HEK293 (cell line): ENCODE measurements at regions not wholly inside any gene's neighbourhood (a gene's known extent, or its start where the extent isn't known, plus 50 kb on each side); places are given as distances from the start of the nearest gene placed in this dataset.

Experiments
- KLF1 ChIP-seq: fragments of 450-650 bp; formaldehyde crosslinking; IDR thresholded peaks from 2 replicates; pipeline ENCODE4 v1.5.1; 2016; ENCODE audit warnings: missing biosample characterization, missing genetic modification characterization
- ZBTB1 ChIP-seq: fragments of 450-650 bp; formaldehyde crosslinking; IDR thresholded peaks from 2 replicates; pipeline ENCODE4 v1.5.1; 2016; ENCODE audit warnings: missing biosample characterization, missing genetic modification characterization
- ZNF175 ChIP-seq: fragments of 450-650 bp; formaldehyde crosslinking; IDR thresholded peaks from 2 replicates; pipeline ENCODE4 v1.5.1; 2016; ENCODE audit warnings: missing biosample characterization, missing genetic modification characterization
- ZNF202 ChIP-seq: fragments of 450-650 bp; formaldehyde crosslinking; IDR thresholded peaks from 2 replicates; pipeline ENCODE4 v1.5.1; 2016; ENCODE audit warnings: missing biosample characterization, missing genetic modification characterization, borderline replicate concordance
- ZNF24 ChIP-seq: fragments of 450-650 bp; formaldehyde crosslinking; IDR thresholded peaks from 2 replicates; pipeline ENCODE4 v1.5.1; 2016; ENCODE audit warnings: missing biosample characterization, missing genetic modification characterization
- ZNF449 ChIP-seq: fragments of 450-650 bp; formaldehyde crosslinking; IDR thresholded peaks from 2 replicates; pipeline ENCODE4 v1.5.1; 2017; ENCODE audit warnings: missing biosample characterization, mild to moderate bottlenecking, missing genetic modification characterization, moderate library complexity
- ZNF510 ChIP-seq: fragments of 450-650 bp; formaldehyde crosslinking; IDR thresholded peaks from 2 replicates; pipeline ENCODE4 v1.5.1; 2018; ENCODE audit warnings: mild to moderate bottlenecking, missing genetic modification characterization, missing biosample characterization; ENCODE audit not compliant: insufficient replicate concordance
- ZNF571 ChIP-seq: fragments of 450-650 bp; formaldehyde crosslinking; IDR thresholded peaks from 2 replicates; pipeline ENCODE4 v1.5.0; 2017; ENCODE audit warnings: missing biosample characterization, missing genetic modification characterization
- ZNF639 ChIP-seq: fragments of 450-650 bp; formaldehyde crosslinking; IDR thresholded peaks from 2 replicates; pipeline ENCODE4 v1.5.1; 2016; ENCODE audit warnings: missing biosample characterization, missing genetic modification characterization
- TF ChIP-seq, protein P1 (sequence below): fragments of 450-650 bp; formaldehyde crosslinking; IDR thresholded peaks from 2 replicates; pipeline ENCODE4 v1.5.1; 2016; ENCODE audit warnings: missing biosample characterization, missing genetic modification characterization
- TF ChIP-seq, protein P2 (sequence below): fragments of 450-650 bp; formaldehyde crosslinking; IDR thresholded peaks from 2 replicates; pipeline ENCODE4 v1.5.1; 2016; ENCODE audit warnings: missing biosample characterization, missing genetic modification characterization

- TF ChIP-seq ZNF510 (tag by site-specific recombination), result no peak
- no peak for TF ChIP-seq ZNF449 (tag by site-specific recombination)
- TF ChIP-seq, protein P1, sequence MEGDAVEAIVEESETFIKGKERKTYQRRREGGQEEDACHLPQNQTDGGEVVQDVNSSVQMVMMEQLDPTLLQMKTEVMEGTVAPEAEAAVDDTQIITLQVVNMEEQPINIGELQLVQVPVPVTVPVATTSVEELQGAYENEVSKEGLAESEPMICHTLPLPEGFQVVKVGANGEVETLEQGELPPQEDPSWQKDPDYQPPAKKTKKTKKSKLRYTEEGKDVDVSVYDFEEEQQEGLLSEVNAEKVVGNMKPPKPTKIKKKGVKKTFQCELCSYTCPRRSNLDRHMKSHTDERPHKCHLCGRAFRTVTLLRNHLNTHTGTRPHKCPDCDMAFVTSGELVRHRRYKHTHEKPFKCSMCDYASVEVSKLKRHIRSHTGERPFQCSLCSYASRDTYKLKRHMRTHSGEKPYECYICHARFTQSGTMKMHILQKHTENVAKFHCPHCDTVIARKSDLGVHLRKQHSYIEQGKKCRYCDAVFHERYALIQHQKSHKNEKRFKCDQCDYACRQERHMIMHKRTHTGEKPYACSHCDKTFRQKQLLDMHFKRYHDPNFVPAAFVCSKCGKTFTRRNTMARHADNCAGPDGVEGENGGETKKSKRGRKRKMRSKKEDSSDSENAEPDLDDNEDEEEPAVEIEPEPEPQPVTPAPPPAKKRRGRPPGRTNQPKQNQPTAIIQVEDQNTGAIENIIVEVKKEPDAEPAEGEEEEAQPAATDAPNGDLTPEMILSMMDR (tag by site-specific recombination), result no peak
- no peak for TF ChIP-seq ZNF175 (tag by site-specific recombination)
- TF ChIP-seq ZNF639, result no peak
- TF ChIP-seq, protein P2, sequence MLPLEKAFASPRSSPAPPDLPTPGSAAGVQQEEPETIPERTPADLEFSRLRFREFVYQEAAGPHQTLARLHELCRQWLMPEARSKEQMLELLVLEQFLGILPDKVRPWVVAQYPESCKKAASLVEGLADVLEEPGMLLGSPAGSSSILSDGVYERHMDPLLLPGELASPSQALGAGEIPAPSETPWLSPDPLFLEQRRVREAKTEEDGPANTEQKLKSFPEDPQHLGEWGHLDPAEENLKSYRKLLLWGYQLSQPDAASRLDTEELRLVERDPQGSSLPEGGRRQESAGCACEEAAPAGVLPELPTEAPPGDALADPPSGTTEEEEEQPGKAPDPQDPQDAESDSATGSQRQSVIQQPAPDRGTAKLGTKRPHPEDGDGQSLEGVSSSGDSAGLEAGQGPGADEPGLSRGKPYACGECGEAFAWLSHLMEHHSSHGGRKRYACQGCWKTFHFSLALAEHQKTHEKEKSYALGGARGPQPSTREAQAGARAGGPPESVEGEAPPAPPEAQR (tag by site-specific recombination), result no peak
- TF ChIP-seq KLF1, result no peak
- no peak for TF ChIP-seq ZBTB1 (tag by site-specific recombination)
- TF ChIP-seq ZNF202 (tag by site-specific recombination), result no peak
- no peak for TF ChIP-seq ZNF24
- no peak for TF ChIP-seq ZNF571 (tag by site-specific recombination)
Observed at GRCh38 chr7:54964136-54964535, 54.7 kb upstream of the EGFR start.
